ENCODE measurements at regions not wholly inside any gene's neighbourhood (a gene's known extent, or its start where the extent isn't known, plus 50 kb on each side); places are given as distances from the start of the nearest gene placed in this dataset.

GRCh38 chr5:61916621-61917620 lies 389.1 kb upstream of the KIF2A start:
- no peak overlapping the region for H3K4me3 ChIP-seq (ENCODE audit: low read depth in 2 of 2, low read length in 1 of 2)
- H3K9me2 ChIP-seq, result no peaks in the 10 kb centered on the region
- CTCF ChIA-PET, result interaction anchor here (1.7 kb wide), 1 partner anchor 958 kb away, joined by 8 read pairs; no protein-coding TSS in a partner anchor
- no peak overlapping the region for H3K4me2 ChIP-seq
- no peak overlapping the region for H2AFZ ChIP-seq (ENCODE audit: low read depth)
- H3K79me2 ChIP-seq (ENCODE audit: insufficient read depth), result no peaks in the 10 kb centered on the region
- WGBS (ENCODE audit: low lambda C conversion rate), result 56% methylated on average over 4 of the region's 4 CpGs
- H4K20me1 ChIP-seq (ENCODE audit: insufficient read depth), result no peaks in the 10 kb centered on the region
- TF ChIP-seq POLR2AphosphoS5 (IDR thresholded peaks at IDR 0.05; ENCODE audit: low read depth, low read length) (no peak), CHD2 (IDR thresholded peaks at IDR 0.05; ENCODE audit: low read length, partially characterized antibody) (no peak), CTCF (IDR thresholded peaks at IDR 0.05) (no peak), EP300 (IDR thresholded peaks at IDR 0.05; ENCODE audit: borderline replicate concordance in 1 of 2, low read depth in 1 of 2, low read length in 1 of 2) (no peak), EZH2phosphoT487 (IDR thresholded peaks at IDR 0.05; ENCODE audit: borderline replicate concordance, low read depth) (no peak), PBX3 (IDR thresholded peaks at IDR 0.05) (no peak), RCOR1 (IDR thresholded peaks at IDR 0.05; ENCODE audit: low read length) (no peak), USF2 (IDR thresholded peaks at IDR 0.05; ENCODE audit: borderline replicate concordance, low read depth, low read length) (no peak), TAF1 (IDR thresholded peaks at IDR 0.05; ENCODE audit: borderline replicate concordance, low read depth, low read length) (no peak), IRF3 (IDR thresholded peaks at IDR 0.05; ENCODE audit: low read depth, low read length) (no peak), FOSL2 (IDR thresholded peaks at IDR 0.05; ENCODE audit: borderline replicate concordance, low read depth) (no peak), REST (IDR thresholded peaks at IDR 0.05; ENCODE audit: low read depth, low read length) (no peak), ZBTB33 (IDR thresholded peaks at IDR 0.05; ENCODE audit: borderline replicate concordance, low read depth) (no peak), FOXJ3 (CRISPR knock-in tag; IDR thresholded peaks at IDR 0.05) (no peak)
- POLR2A ChIA-PET, result no interaction called here
- no peaks in the 10 kb centered on the region for H3K36me3 ChIP-seq (replicated peaks in 1 of 2; ENCODE audit: control insufficient read depth in 1 of 2, insufficient read depth in 2 of 2, low read length in 1 of 2)
- H3K9me3 ChIP-seq, result no peaks in the 10 kb centered on the region
- H3F3A ChIP-seq (replicated peaks; ENCODE audit: insufficient read depth), result no peaks in the 10 kb centered on the region
- DNase-seq, result no peak
- H3K4me1 ChIP-seq (ENCODE audit: control insufficient read depth in 1 of 2, insufficient read depth in 2 of 2, low read depth in 1 of 2, low read length in 1 of 2), result no peaks in the 10 kb centered on the region
- H3K27ac ChIP-seq (ENCODE audit: low read depth in 2 of 2, low read length in 1 of 2), result no peak overlapping the region
- H3K27me3 ChIP-seq (ENCODE audit: insufficient read depth), result no peaks in the 10 kb centered on the region
- H3K9ac ChIP-seq, result no peak overlapping the region
